ENCODE measurements at regions not wholly inside any gene's neighbourhood (a gene's known extent, or its start where the extent isn't known, plus 50 kb on each side); places are given as distances from the start of the nearest gene placed in this dataset.

DNA sequence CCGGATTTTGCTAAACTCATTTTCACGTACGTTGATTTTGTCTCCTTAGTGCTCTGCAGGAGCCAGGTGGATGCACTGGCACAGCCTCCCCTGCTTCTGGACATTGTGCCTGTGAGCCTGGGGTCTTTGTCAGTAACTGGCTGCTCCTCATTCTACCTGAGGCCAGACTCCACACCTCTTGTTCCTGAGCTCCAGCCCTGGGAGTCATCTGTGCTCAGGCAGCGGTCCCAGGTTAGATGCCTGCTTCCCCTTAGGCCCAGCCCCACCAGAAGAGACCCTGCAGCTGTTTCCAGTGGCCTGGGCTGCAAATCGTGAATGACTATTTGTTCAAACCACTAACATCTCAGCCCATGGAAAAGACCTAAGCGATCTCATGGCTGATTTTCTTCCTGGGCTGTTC lies 129.1 kb downstream of the ERMARD start:
- no peak for DNase-seq

DNA sequence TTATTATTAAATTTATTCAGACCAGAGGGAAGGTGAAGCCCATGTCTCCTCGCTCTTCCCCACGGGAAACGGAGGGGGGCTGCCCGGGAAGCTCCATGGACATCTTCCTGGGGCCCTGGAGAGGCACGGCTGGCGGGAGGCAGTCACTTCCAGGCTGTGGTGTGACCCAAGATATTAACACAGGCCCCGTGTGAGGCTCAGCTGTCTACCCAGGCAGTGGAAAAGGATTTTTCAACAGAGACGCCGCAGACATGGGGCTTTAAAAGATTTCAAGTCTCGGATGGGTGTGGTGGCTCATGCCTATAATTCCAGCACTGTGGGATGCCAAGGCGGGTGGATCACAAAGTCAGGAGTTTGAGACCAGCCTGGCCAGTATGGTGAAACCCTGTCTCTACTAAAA lies 117.9 kb downstream of the ERMARD start:
- DNase-seq: no peak

DNA sequence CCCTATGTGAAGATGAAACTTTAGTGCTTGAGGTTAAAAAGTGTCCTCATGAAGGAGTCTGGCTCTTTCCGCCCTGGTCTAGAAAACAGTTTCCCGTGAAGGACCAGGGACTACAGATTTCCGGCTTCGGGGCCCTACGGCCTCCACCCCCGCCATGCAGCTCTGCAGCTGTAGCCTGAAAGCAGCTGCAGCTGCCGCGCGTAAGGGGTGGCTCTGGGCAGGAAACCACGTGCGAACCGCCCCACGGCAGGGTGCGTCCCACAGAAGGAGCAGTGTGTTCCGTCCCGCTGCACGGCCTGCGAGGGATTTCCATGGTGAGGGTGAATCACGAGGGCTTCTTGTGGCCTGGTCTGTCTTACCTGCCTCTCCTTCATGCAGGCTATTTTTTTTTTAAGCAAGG lies 117.0 kb downstream of the ERMARD start:
- peak; percentile 55 for DNase-seq

DNA sequence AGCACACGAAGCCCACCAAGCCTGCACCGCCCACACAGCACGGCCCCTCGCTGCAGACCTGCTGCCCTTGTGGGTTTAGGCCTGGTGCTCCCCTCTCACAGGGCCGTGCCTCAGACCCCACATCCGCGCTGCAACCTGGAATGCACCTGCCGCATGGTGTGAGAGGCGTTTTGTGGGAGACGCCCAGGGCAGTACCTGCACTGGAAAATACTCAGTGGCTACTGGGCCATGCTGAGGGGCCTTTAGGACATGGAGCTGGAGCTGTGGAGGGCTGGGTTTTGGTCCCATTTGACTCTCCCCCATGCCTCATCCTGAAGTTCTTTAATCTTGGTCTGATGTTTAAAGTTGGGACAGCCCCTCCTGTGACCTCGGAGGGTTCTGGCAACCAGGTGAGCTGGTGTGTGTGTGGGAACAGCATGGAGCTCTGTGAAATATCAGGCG lies 116.3 kb downstream of the ERMARD start:
- DNase-seq: no peak

DNA sequence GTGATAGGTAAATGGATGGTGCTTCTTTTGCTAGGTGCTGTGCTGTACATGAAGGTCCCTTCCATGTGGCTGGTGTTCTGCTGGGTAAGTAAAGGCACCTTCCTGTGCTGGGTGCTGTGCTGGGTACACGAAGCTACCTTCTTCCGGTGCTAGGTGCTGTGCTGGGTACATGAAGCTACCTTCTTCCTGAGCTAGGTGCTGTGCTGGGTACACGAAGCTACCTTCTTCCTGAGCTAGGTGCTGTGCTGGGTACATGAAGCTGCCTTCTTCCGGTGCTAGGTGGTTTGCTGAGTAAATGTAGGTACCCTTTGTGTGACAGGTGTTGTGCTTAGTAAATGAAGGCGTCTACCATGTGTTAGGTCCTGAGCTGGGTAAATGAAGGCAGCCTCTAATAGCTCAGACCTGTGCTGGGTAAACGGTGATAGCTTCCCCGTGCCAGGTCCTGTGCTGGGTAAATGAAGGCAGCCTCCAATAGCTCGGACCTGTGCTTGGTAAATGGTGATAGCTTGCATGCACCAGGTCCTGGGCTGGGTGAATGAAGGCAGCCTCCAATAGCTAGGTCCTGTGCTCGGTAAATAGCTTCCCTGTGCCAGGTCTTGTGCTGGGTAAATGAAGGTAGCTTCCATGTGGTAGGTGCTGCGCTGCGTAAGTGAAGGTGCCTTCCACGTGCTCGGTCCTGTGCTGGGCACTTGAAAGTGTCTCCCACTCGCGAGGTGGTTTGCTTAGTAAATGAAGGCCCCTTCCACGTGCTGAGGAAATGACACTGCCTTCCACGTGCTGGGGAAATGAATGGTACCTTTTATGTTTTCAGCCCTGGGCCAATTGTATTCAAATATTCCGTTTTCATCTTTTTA lies 115.5 kb downstream of the ERMARD start:
- no peak for DNase-seq

DNA sequence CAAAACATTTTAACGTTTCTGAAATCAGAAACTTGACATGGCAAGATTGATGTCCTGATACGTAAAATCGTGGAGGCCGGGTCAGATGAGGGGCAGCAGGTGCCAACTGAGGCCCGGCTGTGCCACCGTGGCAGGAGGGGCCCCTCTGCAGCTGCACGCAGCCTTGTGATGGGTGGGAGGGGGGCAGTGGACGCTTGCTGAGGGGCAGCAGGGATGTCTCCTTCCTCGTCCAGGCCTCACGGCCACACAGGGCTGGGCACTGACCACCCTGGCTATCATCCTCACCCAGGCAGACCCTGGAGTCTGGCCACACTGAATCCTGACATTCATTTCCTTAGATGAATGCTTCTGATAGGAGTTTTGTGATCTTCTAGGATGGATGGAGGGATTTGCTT lies 114.7 kb downstream of the ERMARD start:
- no peak for DNase-seq

DNA sequence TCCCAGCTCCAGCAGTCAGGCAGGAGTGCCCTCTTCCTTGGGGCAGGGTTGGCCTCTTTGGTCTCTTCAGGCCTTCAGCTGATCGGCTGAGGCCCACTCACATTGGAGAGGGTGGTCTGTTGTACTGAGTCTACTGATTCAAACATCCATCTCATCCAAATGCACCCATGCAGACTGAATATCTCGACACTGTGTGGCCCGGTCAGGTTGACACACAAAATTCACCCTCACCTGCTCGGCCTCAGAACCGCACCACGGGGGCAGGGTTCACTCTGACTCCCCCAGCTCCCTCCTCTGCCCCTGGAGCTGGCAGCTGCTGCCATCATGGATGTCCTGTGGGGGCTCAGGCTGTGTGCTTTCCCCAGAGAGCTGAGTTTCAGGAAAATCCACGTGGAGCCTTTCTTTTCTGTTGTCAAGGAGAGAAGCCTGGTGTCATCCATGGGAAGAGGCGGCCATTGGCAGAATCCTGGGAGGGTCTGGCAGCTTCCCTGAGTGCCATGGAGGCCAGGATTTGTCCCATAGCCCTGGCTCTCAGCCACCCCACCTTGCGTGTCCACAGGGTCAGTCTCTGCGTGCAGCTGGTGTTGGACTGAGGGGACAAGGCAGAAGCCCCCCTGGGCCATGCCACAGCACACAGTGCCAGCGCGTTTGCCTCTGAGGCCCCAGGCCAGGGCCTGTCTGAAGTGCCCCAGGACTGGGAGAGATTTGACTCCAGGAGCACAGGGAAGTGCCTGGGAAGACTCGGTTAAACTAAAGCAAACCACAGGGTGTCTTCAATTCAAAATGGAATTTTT lies 114.1 kb downstream of the ERMARD start:
- DNase-seq: no peak

DNA sequence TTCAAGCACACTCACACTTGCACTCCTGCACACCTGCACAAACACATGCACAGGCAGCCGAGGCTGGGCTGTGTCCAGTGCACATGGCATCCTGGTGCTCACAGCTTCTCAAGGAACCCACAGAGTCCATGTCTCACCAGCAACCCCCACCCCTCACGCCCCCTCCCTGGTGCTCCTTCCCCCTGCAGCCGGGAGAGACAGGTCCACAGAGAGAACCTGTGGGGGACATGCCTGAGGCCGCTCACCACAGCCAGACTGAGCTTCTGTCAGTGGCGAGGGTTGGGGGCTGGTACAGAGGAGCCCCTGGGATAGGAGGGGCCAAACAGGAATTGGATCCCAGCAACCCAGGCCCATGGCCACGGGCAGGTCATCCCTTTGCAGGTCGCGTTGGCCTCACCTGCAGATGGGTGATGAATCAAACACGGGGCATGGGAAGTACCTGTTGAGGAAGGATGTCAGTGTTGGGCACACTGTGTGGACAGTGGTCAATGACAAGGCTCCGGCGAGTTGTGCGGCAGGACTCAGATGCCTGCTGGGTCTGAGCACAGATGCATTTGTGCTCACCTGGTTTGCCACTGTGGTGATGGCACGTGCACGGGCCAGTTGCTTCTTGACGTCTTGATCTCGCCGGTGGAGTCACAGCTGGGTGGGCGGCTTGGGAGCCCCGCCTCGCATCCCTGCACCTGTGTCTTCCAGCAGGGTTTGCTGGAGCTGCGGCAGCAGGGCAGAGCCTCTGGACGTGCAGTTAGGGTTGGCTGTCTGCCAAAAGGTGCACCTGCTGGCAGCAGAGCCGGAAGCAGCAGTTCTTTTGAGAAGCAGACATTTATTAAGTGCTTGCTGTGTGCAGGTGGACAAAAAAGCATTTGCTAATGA lies 113.0 kb downstream of the ERMARD start:
- no peak for DNase-seq

DNA sequence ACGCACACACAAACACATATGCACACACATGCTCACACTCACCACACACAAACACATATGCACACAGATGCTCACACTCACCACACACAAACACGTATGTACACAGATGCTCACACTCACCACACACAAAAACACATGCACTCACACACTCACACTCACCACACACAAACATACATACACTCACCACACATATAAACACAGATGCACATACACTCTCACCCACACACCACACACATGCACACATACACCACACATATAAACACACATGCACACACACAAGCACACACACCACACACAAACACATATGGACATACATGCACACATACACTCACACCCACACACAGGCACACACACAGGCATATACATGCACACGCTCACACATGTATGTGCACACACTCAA lies 112.3 kb downstream of the ERMARD start:
- no peak for DNase-seq

DNA sequence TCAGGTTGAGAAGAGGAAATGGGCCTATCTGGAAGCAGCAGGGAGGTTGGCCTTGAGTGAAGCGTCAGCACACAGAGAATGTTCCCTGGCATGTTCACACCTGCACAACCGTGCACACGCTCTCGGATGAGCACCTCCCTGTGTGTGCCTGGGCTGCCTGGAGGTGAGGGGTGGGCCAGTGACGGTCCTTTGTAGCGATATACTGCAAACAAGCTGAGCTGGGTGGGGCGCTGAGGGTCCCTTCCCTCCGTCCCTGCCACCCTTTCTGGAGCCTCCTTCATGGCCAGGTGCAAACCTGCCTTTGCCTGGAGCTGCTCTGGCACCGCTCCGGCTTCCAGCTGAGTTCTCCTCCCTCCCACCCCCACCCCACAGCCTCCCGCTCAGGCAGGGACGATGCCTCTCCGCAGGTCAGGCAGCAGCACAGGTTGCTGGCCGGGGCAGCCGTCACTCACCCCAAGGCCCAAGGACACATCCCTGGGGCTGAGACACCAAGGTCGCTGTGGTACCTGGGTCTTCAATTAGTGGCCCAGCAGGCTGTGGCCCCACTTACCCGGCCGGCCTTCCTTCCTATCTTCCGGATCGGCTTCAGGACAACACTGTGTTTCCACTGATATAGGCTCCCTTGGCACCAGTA lies 111.6 kb downstream of the ERMARD start:
- DNase-seq: no peak

DNA sequence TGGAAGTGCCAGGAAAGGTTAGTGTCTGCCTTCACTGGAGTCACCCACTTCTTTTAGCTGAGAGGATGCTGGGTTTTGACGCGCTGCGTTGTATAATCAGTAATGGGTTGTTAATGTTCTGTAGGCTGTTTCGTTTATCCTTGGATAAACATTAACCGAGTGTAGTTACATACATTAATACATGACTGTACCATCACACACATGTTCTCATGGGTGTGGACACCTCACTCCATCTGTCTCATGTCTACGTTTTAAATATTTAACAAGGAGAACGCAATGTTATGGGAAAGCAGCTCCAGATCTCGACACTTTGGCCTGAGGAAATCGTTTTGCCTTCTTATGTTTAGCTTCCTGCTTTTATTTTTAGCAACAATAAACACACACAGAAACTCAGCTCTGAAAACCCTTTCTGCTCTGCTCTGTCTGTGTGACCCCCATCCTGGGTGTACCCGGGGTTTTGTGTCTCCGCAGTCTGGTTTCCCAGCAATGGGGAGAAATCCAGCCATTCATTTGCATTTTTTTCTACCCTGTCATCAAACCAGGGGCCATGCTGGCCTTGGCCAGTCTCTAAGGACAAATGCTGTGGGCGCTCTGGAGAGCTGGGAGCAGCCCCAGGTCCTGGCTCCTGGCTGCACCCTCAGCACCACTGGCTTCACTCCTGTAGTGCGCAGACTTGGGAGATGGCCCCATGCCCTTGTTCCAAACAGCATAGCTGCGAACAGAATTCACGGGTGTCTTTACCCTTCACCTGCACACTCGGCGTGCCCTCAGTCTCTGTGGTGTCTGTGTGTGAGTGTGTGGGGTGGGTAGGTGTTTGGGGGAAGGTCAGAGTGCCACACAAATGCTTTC lies 110.8 kb downstream of the ERMARD start:
- DNase-seq: no peak

DNA sequence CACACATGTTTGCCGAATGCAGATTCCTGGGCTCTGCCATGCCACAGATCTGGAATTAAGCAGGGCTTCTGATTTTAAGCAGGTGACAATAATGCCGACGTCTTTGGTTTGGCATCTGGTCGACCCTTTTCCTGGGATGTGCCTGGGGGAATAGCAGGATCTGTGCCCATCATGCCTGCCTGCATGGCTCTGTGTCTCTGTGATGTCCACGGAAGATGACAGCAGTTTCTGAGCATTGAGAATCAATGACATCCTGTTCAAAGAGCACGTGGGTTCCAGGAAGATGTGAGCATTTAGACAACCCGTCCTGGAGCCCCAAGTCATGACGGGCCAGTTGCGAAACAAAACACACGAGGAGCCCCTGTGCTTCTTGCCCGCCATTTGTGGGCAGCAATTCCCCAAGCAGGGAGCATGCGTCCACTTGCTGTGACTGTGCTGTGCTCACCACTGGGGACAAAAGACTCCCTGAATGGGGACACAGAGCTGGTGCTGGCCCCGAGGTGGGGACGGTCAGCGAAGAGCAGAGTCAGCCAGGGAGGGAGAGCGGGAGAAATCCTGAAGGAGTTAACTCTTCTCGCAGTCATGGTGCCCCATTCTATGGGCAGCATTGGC lies 110.1 kb downstream of the ERMARD start:
- DNase-seq: no peak

DNA sequence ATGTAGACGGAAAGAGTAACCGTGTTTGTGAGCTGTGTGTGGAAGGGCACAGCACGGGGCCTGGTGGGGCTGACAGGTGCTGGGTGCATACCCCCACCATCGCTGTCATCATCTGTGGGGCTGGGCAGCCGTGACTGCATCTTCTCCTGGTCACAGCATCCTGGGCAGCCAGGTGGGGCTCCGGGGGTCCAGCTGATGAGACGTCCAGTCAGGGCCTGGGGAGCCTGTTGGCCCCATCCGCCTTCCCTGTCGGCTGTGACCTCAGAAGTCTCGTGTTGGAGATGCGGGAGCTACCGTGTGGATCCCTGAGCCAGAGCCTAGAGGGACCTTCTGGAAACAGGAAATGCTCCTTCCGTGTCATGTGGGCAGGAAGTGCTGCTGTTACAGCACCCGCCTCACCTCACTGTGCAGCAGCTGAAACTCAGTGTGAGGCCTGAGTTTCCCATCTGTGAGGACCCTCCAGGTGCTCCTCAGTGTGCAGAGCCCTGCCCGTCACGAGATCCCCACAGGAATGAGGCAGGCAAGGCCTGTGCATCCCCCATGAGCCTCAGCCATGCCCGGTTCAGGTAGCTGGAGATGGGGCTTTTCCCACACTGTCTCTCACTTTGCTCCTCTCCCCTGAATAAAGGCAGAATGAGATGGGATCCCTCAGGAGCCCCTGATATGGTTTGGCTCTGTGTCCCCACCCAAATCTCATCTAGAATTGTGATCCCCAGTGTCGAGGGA lies 108.7 kb downstream of the ERMARD start:
- DNase-seq: no peak

DNA sequence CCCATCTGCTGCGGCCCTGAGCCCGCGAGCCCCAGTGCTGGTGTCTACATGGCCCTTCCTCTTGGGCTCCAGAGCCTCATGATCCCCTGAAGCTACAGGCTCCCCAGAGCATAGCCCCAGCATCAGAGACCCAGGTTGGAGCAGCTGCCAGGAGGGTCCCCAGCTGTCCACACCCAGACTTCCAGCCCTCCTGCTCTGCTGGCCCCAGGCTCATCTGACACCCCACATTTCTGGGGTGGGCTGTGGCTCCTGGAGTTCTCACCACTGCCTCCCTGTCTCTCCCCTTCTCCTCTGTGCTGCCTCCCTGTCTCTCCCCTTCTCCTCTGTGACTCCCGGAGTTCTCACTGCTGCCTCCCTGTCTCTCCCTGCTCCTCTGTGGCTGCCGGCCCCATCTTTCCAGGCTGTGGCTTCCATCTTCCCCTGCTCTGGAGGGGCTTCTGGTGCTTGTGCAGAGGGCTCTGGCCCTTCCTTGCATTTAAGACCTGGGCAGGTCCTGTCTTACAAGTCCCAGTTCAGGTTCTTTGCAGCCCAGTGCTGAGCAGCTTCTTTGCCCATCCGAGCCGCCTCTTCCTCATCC lies 108.1 kb downstream of the ERMARD start:
- no peak for DNase-seq

DNA sequence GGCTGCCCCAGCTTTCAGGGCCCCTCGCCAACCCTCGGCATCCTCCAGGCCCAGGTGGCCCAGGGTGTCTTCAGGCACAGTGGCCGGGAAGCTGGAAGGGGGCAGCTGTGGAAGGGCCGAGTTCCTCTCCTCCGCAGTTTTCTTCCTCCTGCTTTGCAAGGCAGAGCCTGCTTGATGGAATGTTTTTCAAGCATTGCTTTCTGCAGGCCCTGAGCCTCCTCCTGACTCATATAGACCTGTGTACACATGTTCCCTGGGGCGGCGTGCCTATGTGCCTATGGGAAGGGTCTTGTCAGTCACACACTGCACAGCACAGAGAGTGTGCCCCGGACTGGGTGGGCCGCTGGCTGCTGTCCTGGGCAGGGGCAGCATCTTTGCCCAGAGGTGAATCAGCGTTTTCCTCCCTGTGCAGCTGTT lies 107.5 kb downstream of the ERMARD start:
- DNase-seq: no peak

DNA sequence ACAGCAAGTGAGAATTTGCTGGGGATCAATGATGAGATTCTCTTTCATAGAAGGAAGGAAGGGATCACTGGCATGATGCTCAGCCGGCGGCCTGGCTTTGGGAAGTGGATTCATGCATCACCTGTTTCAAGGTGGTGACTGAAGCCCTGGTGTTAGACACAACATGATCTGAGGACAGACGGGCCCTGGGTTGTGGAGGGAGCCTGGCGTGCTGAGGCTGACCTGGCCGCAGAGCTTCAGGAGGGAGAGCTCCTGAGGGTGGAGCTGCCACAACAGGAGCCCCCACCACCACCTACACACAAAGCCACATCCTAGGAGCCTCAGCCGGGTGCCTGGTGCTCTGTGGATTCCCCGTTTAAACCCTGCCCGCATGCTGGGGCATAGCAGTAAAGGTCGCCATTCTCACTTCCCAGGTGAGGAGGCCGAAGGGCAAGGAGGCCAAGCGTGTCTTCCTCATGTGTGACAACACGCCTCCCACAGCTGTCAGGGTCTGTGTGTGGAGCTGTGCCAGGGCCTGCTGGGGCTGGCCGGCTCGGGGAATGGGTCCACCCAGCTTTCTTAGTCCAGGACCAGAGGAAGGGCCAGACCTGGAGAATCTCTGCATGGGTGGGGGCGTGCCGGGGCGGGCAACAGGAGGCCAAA lies 107.0 kb downstream of the ERMARD start:
- no peak for DNase-seq

DNA sequence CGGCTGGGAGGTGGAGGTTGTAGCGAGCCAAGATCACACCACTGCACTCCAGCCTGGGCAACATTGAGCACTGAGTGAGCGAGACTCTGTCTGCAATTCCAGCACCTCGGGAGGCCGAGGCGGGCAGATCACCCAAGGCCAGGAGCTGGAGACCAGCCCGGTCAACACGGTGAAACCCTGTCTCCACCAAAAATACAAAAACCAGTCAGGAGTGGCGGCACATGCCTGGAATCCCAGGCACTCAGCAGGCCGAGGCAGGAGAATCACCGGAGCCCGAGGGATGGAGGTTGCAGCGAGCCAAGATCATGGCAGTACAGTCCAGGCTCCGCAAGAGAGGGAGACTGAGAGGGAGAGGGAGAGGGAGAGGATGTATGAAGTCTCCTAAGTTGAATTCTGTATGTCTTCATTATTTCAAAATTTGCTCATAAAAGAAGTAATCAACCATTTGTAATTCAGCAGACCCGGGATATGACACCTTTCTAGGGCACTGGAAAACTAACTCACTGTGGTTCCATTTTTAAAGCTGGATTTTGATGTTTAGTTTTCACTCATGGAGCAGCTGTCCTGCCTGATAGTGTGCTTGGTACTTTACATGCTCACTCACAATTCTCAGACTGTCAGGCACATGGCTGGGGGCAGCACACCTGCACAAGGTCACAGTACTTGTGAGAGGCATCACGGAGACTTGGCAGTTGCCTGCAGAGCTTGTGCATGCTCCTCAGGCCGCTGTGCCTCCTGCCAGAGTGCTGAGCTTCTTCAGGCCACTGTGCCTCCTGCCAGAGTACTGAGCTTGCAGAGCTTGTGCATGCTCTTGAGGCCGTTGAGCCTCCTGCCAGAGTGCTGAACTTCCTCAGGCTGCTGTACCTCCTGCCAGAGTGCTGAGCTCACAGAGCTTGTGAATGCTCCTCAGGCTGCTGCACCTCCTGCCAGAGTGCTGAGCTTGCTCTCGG lies 106.2 kb downstream of the ERMARD start:
- DNase-seq: no peak

All from CD4-positive, alpha-beta T cell treated with Interleukin-17A for 1 hour (primary cell).